ENCODE measurements at regions not wholly inside any gene's neighbourhood (a gene's known extent, or its start where the extent isn't known, plus 50 kb on each side); places are given as distances from the start of the nearest gene placed in this dataset.

DNA sequence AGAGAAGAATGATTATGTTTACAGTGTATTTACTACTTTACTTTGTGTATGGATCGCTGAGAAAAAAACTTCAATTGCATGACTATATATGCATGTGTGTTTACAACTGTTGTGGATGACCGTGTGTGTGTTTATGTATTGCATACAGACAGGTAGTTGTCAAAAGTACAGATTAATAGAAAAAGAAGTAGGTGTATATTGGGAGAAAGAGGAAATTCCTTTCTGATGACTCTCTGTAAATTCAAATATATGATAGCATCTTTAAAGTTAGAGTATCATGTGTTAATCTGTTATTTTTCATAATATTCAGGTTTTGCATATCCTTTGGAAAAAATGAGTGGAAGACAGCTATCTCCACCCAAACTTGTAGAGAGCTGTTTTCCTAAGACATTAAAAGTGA, 160.4 kb upstream of the AGR3 start:
- no peak for TF ChIP-seq POLR2A (IDR thresholded peaks at IDR 0.05)
- TF ChIP-seq, protein P1, sequence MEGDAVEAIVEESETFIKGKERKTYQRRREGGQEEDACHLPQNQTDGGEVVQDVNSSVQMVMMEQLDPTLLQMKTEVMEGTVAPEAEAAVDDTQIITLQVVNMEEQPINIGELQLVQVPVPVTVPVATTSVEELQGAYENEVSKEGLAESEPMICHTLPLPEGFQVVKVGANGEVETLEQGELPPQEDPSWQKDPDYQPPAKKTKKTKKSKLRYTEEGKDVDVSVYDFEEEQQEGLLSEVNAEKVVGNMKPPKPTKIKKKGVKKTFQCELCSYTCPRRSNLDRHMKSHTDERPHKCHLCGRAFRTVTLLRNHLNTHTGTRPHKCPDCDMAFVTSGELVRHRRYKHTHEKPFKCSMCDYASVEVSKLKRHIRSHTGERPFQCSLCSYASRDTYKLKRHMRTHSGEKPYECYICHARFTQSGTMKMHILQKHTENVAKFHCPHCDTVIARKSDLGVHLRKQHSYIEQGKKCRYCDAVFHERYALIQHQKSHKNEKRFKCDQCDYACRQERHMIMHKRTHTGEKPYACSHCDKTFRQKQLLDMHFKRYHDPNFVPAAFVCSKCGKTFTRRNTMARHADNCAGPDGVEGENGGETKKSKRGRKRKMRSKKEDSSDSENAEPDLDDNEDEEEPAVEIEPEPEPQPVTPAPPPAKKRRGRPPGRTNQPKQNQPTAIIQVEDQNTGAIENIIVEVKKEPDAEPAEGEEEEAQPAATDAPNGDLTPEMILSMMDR (IDR thresholded peaks at IDR 0.05), result no peak
